ENCODE measurements at regions not wholly inside any gene's neighbourhood (a gene's known extent, or its start where the extent isn't known, plus 50 kb on each side); places are given as distances from the start of the nearest gene placed in this dataset.

- in situ Hi-C loops (cut with HindIII; ENCODE audit: low pct_unique_long_range_greater_than_20kb, low sequenced_read_pairs) = no loop called here
- intact Hi-C loops (cut with micrococcal nuclease; ENCODE audit: unreplicated experiment) = no loop called here
- POLR2A ChIA-PET = no interaction called here
These were observed 184.8 kb downstream of the SHQ1 start for GRCh38 chr3:72663429-72663828.

GRCh38 chr3:72661115-72661457, 187.2 kb downstream of the SHQ1 start:
- Histone ChIP-seq H3K9me3 (ENCODE audit: control insufficient read depth, insufficient read depth, low read depth, low read length) (no peaks in the 10 kb centered on the region), H3K27ac (ENCODE audit: low read length) (no peak overlapping the region), H3K4me3 (ENCODE audit: low read depth in 2 of 2, low read length in 2 of 2) (no peak overlapping the region), H3K36me3 (ENCODE audit: control insufficient read depth, insufficient read depth, low read length) (no peaks in the 10 kb centered on the region), H3K27me3 (ENCODE audit: control insufficient read depth, insufficient read depth, low read length) (no peaks in the 10 kb centered on the region), H3K4me1 (ENCODE audit: control insufficient read depth, insufficient read depth, low read length) (peaks cover 19% of the 10 kb centered on the region)
- intact Hi-C loops (cut with micrococcal nuclease; ENCODE audit: unreplicated experiment) = no loop called here
- CTCF ChIA-PET = no interaction called here
- POLR2A ChIA-PET = no interaction called here
- TF ChIP-seq POLR2AphosphoS5 (IDR thresholded peaks at IDR 0.05; ENCODE audit: low read depth, low read length) (peak; percentile 82; the same call in 1 of the 2 replicates), SIN3A (IDR thresholded peaks at IDR 0.05; ENCODE audit: borderline replicate concordance, insufficient read depth, low read depth, low read length) (no peak), TCF7L2 (IDR thresholded peaks at IDR 0.05; ENCODE audit: low read depth, low read length) (peak; percentile 98), REST (IDR thresholded peaks at IDR 0.05; ENCODE audit: insufficient read depth in 1 of 2, low read depth in 2 of 2, low read length in 1 of 2) (no peak), CTCF (IDR thresholded peaks at IDR 0.05) (no peak)
- ATAC-seq (peak; percentile 96), DNase-seq (ENCODE audit: low read depth, low spot score) (no peak)
- BruUV-seq (replicated peaks) = no TSS peak
- in situ Hi-C loops (cut with HindIII; ENCODE audit: low pct_unique_long_range_greater_than_20kb, low sequenced_read_pairs) = no loop called here

More at GRCh38 chr3:72663429-72663828, 184.8 kb downstream of the SHQ1 start:
- CTCF ChIA-PET = no interaction called here
- no TSS peak for BruUV-seq (replicated peaks)
- Histone ChIP-seq H3K4me3 (ENCODE audit: low read depth in 2 of 2, low read length in 2 of 2) (no peak overlapping the region), H3K4me1 (ENCODE audit: control insufficient read depth, insufficient read depth, low read length) (peaks cover 19% of the 10 kb centered on the region), H3K9me3 (ENCODE audit: control insufficient read depth, insufficient read depth, low read depth, low read length) (no peaks in the 10 kb centered on the region), H3K27me3 (ENCODE audit: control insufficient read depth, insufficient read depth, low read length) (no peaks in the 10 kb centered on the region), H3K36me3 (ENCODE audit: control insufficient read depth, insufficient read depth, low read length) (no peaks in the 10 kb centered on the region), H3K27ac (ENCODE audit: low read length) (no peak overlapping the region)
- ATAC-seq (no peak), DNase-seq (ENCODE audit: low read depth, low spot score) (no peak)
- TF ChIP-seq SIN3A (IDR thresholded peaks at IDR 0.05; ENCODE audit: borderline replicate concordance, insufficient read depth, low read depth, low read length) (no peak), REST (IDR thresholded peaks at IDR 0.05; ENCODE audit: insufficient read depth in 1 of 2, low read depth in 2 of 2, low read length in 1 of 2) (no peak), CTCF (IDR thresholded peaks at IDR 0.05) (no peak)
